ENCODE measurements at regions not wholly inside any gene's neighbourhood (a gene's known extent, or its start where the extent isn't known, plus 50 kb on each side); places are given as distances from the start of the nearest gene placed in this dataset.
"Not testable (repeated sequence)": the region's sequence is repeated elsewhere in the genome, so short reads cannot be mapped to it uniquely, and the experiment has no call there.

- WGBS, 5 donors: 83 to 93% (median 88%) methylated on average over 7 of the region's 7 CpGs
- intact Hi-C loops (cut with DNase I; ENCODE audit: low total_unique reads): no loop called here
- no peak overlapping the region for H3K27ac ChIP-seq
Measured at GRCh38 chr5:174945853-174946252, 221.5 kb downstream of the MSX2 start.

GRCh38 chr5:174943785-174944184 is 219.4 kb downstream of the MSX2 start:
- Histone ChIP-seq H3K9me3 (no peaks in the 10 kb centered on the region), H3K27me3 (replicated peaks in 1 of 7) (peaks cover 0 to 26% (median 0%) of the 10 kb centered on the region in 7 donors), H3K4me3 (no peak overlapping the region), H3K4me1 (no peaks in the 10 kb centered on the region), H3K27ac (no peak overlapping the region), H3K36me3 (no peaks in the 10 kb centered on the region)
- no peak for TF ChIP-seq CTCF (IDR thresholded peaks at IDR 0.05 in 8 of 11, conservative IDR thresholded peaks at IDR 0.05 in 3 of 11)
- TF ChIP-seq POLR2AphosphoS5 (IDR thresholded peaks at IDR 0.05): no peak
- TF ChIP-seq POLR2A (IDR thresholded peaks at IDR 0.05): no peak
- no peak for DNase-seq
- WGBS, 5 donors: 47 to 71% (median 56%) methylated on average over 3 of the region's 3 CpGs
- intact Hi-C loops (cut with DNase I; ENCODE audit: low total_unique reads): no loop called here

More at GRCh38 chr5:174945853-174946252, 221.5 kb downstream of the MSX2 start:
- no peaks in the 10 kb centered on the region for H3K36me3 ChIP-seq
- TF ChIP-seq POLR2A (IDR thresholded peaks at IDR 0.05) (no peak), CTCF (IDR thresholded peaks at IDR 0.05 in 8 of 11, conservative IDR thresholded peaks at IDR 0.05 in 3 of 11) (no peak), POLR2AphosphoS5 (IDR thresholded peaks at IDR 0.05) (no peak)
- H3K27me3 ChIP-seq (replicated peaks in 1 of 7): peaks cover 0 to 32% (median 0%) of the 10 kb centered on the region in 7 donors
- no peak for DNase-seq
- H3K4me3 ChIP-seq: no peak overlapping the region
- H3K9me3 ChIP-seq: no peaks in the 10 kb centered on the region
- H3K4me1 ChIP-seq: no peaks in the 10 kb centered on the region

GRCh38 chr5:174943002-174943401 is 218.6 kb downstream of the MSX2 start:
- DNase-seq; H3K4me1 ChIP-seq; H3K9me3 ChIP-seq; H3K36me3 ChIP-seq; H3K27ac ChIP-seq; H3K4me3 ChIP-seq; intact Hi-C loops (cut with DNase I; ENCODE audit: low total_unique reads): not testable (repeated sequence)
- WGBS, 5 donors: 83 to 95% (median 93%) methylated on average over 1 of the region's 1 CpG
- H3K27me3 ChIP-seq (replicated peaks in 1 of 7): peaks cover 0 to 20% (median 0%) of the 10 kb centered on the region in 7 donors

GRCh38 chr5:174937201-174938123 is 213.1 kb downstream of the MSX2 start:
- peaks cover 0 to 10% (median 0%) of the 10 kb centered on the region in 8 donors for H3K9me3 ChIP-seq
- H3K4me1 ChIP-seq: no peaks in the 10 kb centered on the region
- WGBS, 5 donors: 78 to 91% (median 85%) methylated on average over 6 of the region's 6 CpGs
- no peak for DNase-seq
- H3K4me3 ChIP-seq: no peak overlapping the region
- TF ChIP-seq POLR2AphosphoS5 (IDR thresholded peaks at IDR 0.05) (no peak), CTCF (IDR thresholded peaks at IDR 0.05 in 8 of 11, conservative IDR thresholded peaks at IDR 0.05 in 3 of 11) (no peak), POLR2A (IDR thresholded peaks at IDR 0.05) (no peak)
- H3K27ac ChIP-seq: no peak overlapping the region
- H3K36me3 ChIP-seq: no peaks in the 10 kb centered on the region
- intact Hi-C loops (cut with DNase I; ENCODE audit: low total_unique reads): no loop called here
- peaks cover 0 to 19% (median 0%) of the 10 kb centered on the region in 7 donors for H3K27me3 ChIP-seq (replicated peaks in 1 of 7)

Data from spleen (tissue), 11 donors.